GM18951 (cell line): ENCODE measurements at regions not wholly inside any gene's neighbourhood (a gene's known extent, or its start where the extent isn't known, plus 50 kb on each side); places are given as distances from the start of the nearest gene placed in this dataset.

Experiments used
- POLR2A ChIP-seq: IDR thresholded peaks from 4 replicates; pipeline ENCODE4 v1.6.1; 2011; ENCODE audit warnings: mild to moderate bottlenecking; ENCODE audit not compliant: insufficient read length, insufficient read depth; ENCODE audit errors: extremely low read depth
- in situ Hi-C: fragments of 300-500 bp; cut with MboI; formaldehyde crosslinking; loops from one replicate; pipeline ENCODE4 v1.12.0; 2022; ENCODE audit warnings: low sequenced_read_pairs, mixed read lengths, inconsistent platforms; ENCODE audit not compliant: unreplicated experiment

- in situ Hi-C loops = no loop called here
- TF ChIP-seq POLR2A = no peak
Measured at GRCh38 chr2:143893371-143893770, 626.5 kb downstream of the ZEB2 start.

GRCh38 chr2:143891879-143892308 lies 628.0 kb downstream of the ZEB2 start:
- no peak for TF ChIP-seq POLR2A
- in situ Hi-C loops = no loop called here

- in situ Hi-C loops = no loop called here
- TF ChIP-seq POLR2A = no peak
Measured at GRCh38 chr2:143890798-143891197, 629.1 kb downstream of the ZEB2 start.

GRCh38 chr2:143889216-143889615 lies 630.7 kb downstream of the ZEB2 start:
- in situ Hi-C loops = no loop called here

GRCh38 chr2:143885461-143885860 lies 634.5 kb downstream of the ZEB2 start:
- TF ChIP-seq POLR2A = no peak
- in situ Hi-C loops = no loop called here

More at GRCh38 chr2:143889216-143889615, 630.7 kb downstream of the ZEB2 start:
- TF ChIP-seq POLR2A = no peak

GRCh38 chr2:143881246-143881645 lies 638.7 kb downstream of the ZEB2 start:
- in situ Hi-C loops = no loop called here
- no peak for TF ChIP-seq POLR2A

- TF ChIP-seq POLR2A = no peak
- in situ Hi-C loops = no loop called here
Measured at GRCh38 chr2:143877876-143878530, 641.9 kb downstream of the ZEB2 start.

- in situ Hi-C loops = no loop called here
- no peak for TF ChIP-seq POLR2A
Measured at GRCh38 chr2:143877056-143877455, 642.9 kb downstream of the ZEB2 start.

GRCh38 chr2:143875295-143876233 lies 644.4 kb downstream of the ZEB2 start:
- in situ Hi-C loops = no loop called here
- TF ChIP-seq POLR2A = no peak

- no peak for TF ChIP-seq POLR2A
- in situ Hi-C loops = no loop called here
Measured at GRCh38 chr2:143873886-143874285, 646.0 kb downstream of the ZEB2 start.

- TF ChIP-seq POLR2A = no peak
- in situ Hi-C loops = no loop called here
Measured at GRCh38 chr2:143870696-143871095, 649.2 kb downstream of the ZEB2 start.

GRCh38 chr2:143856978-143857377 lies 662.9 kb downstream of the ZEB2 start:
- in situ Hi-C loops = no loop called here
- no peak for TF ChIP-seq POLR2A

- in situ Hi-C loops = no loop called here
Measured at GRCh38 chr2:143852759-143853158, 667.2 kb downstream of the ZEB2 start.

GRCh38 chr2:143850084-143850483 lies 669.8 kb downstream of the ZEB2 start:
- TF ChIP-seq POLR2A = no peak
- in situ Hi-C loops = no loop called here

More at GRCh38 chr2:143852759-143853158, 667.2 kb downstream of the ZEB2 start:
- TF ChIP-seq POLR2A = no peak
